ENCODE measurements at regions not wholly inside any gene's neighbourhood (a gene's known extent, or its start where the extent isn't known, plus 50 kb on each side); places are given as distances from the start of the nearest gene placed in this dataset.
"Not testable (repeated sequence)": the region's sequence is repeated elsewhere in the genome, so short reads cannot be mapped to it uniquely, and the experiment has no call there.

DNA sequence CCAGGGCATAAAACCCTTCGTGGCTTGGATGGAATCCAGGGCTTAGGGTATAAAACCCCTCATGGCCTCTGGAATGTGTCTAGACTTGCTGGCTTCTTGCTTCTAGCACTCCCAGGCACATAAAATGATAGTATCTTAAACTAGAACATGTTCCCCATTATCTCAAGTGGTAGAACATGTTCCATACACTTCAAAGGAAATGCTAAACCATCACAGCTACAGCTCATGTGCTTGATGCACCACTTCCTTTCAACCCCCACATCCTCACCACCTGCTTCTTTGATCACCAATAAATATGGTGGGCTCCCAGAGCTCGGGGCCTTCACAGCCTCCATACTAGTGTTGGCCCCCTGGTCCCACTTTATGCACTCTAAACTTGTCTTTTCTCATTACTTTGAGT lies 204.3 kb downstream of the UXS1 start:
- ATAC-seq; H3K9me3 ChIP-seq; POLR2A ChIA-PET; H3K27ac ChIP-seq; H3K4me1 ChIP-seq; DNase-seq (ENCODE audit: low read depth in 1 of 2, low spot score in 1 of 2); H3K4me3 ChIP-seq; FAIRE-seq; H3K4me2 ChIP-seq: not testable (repeated sequence)
- WGBS (ENCODE audit: missing lambda C conversion rate): 5% methylated on average over 2 of the region's 2 CpGs
- CTCF ChIA-PET: interaction anchor here (2.1 kb wide), 1 partner anchor 413 kb away, joined by 5 read pairs; no protein-coding TSS in a partner anchor

DNA sequence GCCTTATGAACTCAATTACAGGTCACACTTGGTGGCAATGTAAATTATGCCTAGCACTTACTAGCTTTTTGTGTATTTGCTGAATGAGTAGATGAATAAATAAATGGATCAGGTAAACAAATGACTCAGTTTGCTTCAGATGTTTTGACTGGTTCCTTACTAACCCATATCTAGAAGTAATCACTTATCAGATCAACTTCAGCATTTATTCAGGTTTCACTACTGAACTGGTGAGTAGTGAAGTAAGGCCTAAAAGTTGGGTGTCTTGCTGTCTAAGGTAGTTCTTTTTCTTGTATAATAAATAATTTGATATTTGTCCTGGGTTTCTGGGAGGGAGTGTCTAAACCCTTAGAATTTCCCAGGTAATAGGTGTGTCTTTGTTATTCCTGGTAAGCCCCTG lies 205.0 kb downstream of the UXS1 start:
- ChIA-PET POLR2A (no interaction called here), CTCF (no interaction called here)
- no peak overlapping the region for H3K4me3 ChIP-seq
- no peak for DNase-seq (ENCODE audit: low read depth in 1 of 2, low spot score in 1 of 2)
- no peaks in the 10 kb centered on the region for H3K9me3 ChIP-seq
- H3K4me1 ChIP-seq: no peaks in the 10 kb centered on the region
- H3K27ac ChIP-seq: no peak overlapping the region
- no peak for TF ChIP-seq FOSB (CRISPR knock-in tag; IDR thresholded peaks at IDR 0.05)
- no peak for TF ChIP-seq ZFP36 (IDR thresholded peaks at IDR 0.05; ENCODE audit: borderline replicate concordance, partially characterized antibody)
- TF ChIP-seq POLR2A (IDR thresholded peaks at IDR 0.05; ENCODE audit: low read length): no peak
- TF ChIP-seq, protein P1, sequence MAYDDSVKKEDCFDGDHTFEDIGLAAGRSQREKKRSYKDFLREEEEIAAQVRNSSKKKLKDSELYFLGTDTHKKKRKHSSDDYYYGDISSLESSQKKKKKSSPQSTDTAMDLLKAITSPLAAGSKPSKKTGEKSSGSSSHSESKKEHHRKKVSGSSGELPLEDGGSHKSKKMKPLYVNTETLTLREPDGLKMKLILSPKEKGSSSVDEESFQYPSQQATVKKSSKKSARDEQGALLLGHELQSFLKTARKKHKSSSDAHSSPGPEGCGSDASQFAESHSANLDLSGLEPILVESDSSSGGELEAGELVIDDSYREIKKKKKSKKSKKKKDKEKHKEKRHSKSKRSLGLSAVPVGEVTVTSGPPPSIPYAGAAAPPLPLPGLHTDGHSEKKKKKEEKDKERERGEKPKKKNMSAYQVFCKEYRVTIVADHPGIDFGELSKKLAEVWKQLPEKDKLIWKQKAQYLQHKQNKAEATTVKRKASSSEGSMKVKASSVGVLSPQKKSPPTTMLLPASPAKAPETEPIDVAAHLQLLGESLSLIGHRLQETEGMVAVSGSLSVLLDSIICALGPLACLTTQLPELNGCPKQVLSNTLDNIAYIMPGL (CRISPR knock-in tag; IDR thresholded peaks at IDR 0.05; ENCODE audit: borderline replicate concordance): no peak
- TF ChIP-seq SREBF2 (IDR thresholded peaks at IDR 0.05): no peak
- TF ChIP-seq EP300 (IDR thresholded peaks at IDR 0.05): no peak
- TF ChIP-seq BHLHE40 (IDR thresholded peaks at IDR 0.05; ENCODE audit: low read depth, low read length): no peak
- no peak for TF ChIP-seq HOXB13 (CRISPR knock-in tag; IDR thresholded peaks at IDR 0.05; ENCODE audit: low read depth)
- TF ChIP-seq FOXS1 (CRISPR knock-in tag; IDR thresholded peaks at IDR 0.05): no peak
- TF ChIP-seq, protein P2, sequence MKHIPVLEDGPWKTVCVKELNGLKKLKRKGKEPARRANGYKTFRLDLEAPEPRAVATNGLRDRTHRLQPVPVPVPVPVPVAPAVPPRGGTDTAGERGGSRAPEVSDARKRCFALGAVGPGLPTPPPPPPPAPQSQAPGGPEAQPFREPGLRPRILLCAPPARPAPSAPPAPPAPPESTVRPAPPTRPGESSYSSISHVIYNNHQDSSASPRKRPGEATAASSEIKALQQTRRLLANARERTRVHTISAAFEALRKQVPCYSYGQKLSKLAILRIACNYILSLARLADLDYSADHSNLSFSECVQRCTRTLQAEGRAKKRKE (CRISPR knock-in tag; IDR thresholded peaks at IDR 0.05; ENCODE audit: low read depth): no peak
- TF ChIP-seq RARB (CRISPR knock-in tag; IDR thresholded peaks at IDR 0.05): no peak
- TF ChIP-seq JUN (IDR thresholded peaks at IDR 0.05): no peak
- TF ChIP-seq NPAS2 (CRISPR knock-in tag; IDR thresholded peaks at IDR 0.05; ENCODE audit: borderline replicate concordance): no peak
- no peak for TF ChIP-seq HDAC2 (IDR thresholded peaks at IDR 0.05)
- no peak for TF ChIP-seq RNF2 (IDR thresholded peaks at IDR 0.05; ENCODE audit: borderline replicate concordance, low read depth)
- no peak for TF ChIP-seq CHD4 (IDR thresholded peaks at IDR 0.05; ENCODE audit: borderline replicate concordance)
- no peak for TF ChIP-seq NR3C1 (IDR thresholded peaks at IDR 0.05)
- no peak for TF ChIP-seq RAD21 (conservative IDR thresholded peaks at IDR 0.05 in 1 of 2, IDR thresholded peaks at IDR 0.05 in 1 of 2)
- FAIRE-seq: no peak
- H3K4me2 ChIP-seq: no peak overlapping the region
- ATAC-seq: no peak

DNA sequence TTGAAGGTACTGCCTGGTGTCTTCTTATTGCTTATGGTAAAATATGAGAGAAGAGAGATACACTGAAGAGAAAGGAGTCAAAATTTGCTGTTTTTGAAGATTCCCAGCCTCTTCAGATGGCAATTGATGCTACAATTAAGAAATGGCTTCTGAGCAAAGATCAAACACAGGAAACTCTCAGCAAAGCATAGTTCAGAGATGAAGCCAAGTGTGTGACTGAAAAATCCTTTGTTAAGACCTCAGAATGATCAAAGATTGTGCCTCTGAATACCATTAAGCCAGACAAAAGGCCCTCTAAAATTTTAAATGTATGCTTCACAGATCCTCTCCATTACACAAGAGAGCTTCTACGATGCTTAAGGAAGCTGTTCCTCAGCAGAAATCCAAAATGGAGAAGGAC lies 216.3 kb downstream of the UXS1 start:
- Histone ChIP-seq H3K4me3 (no peak overlapping the region), H3K4me2 (no peak overlapping the region; the same call in 2 of the 3 replicates), H3K4me1 (peaks cover 10% of the 10 kb centered on the region; the same call in 1 of the 3 replicates), H3K9me3 (peaks cover 6% of the 10 kb centered on the region; the same call in 1 of the 3 replicates), H3K27ac (no peak overlapping the region; a peak in 1 of 6 replicates)
- ChIA-PET POLR2A (no interaction called here), CTCF (no interaction called here)
- DNase-seq (ENCODE audit: low read depth in 1 of 2, low spot score in 1 of 2) (no peak), ATAC-seq (no peak), FAIRE-seq (no peak)
- 50% methylated on average over 1 of the region's 1 CpG for WGBS (ENCODE audit: missing lambda C conversion rate)
- TF ChIP-seq CBX8 (IDR thresholded peaks at IDR 0.05) (no peak), RCOR1 (IDR thresholded peaks at IDR 0.05; ENCODE audit: low read depth, low read length) (no peak), HOXB13 (CRISPR knock-in tag; IDR thresholded peaks at IDR 0.05; ENCODE audit: low read depth) (no peak), CBX2 (IDR thresholded peaks at IDR 0.05; ENCODE audit: borderline replicate concordance, low read depth) (no peak), KDM1A (IDR thresholded peaks at IDR 0.05; ENCODE audit: low read depth) (no peak), TFCP2L1 (CRISPR knock-in tag; IDR thresholded peaks at IDR 0.05) (no peak), JUN (IDR thresholded peaks at IDR 0.05) (no peak), POLR2A (IDR thresholded peaks at IDR 0.05; ENCODE audit: low read length) (no peak), RNF2 (IDR thresholded peaks at IDR 0.05; ENCODE audit: borderline replicate concordance, low read depth) (no peak), NR3C1 (IDR thresholded peaks at IDR 0.05) (no peak)
- TF ChIP-seq, protein P1 (CRISPR knock-in tag; IDR thresholded peaks at IDR 0.05; ENCODE audit: borderline replicate concordance): no peak

Data from A549 (cell line).